Endothelial cell (in vitro differentiated cells): ENCODE measurements at regions not wholly inside any gene's neighbourhood (a gene's known extent, or its start where the extent isn't known, plus 50 kb on each side); places are given as distances from the start of the nearest gene placed in this dataset.

Experiments used
- DNase-seq: peaks from one replicate; pipeline ENCODE4 v3.0.0; 2021; ENCODE audit warnings: low spot score
- H3K27ac Mint-ChIP-seq: one replicate; pipeline ENCODE4 v1.8.0; 2021; ENCODE audit warnings: mixed read lengths, inconsistent platforms; ENCODE audit not compliant: unreplicated experiment
- H3K27me3 Mint-ChIP-seq: one replicate; pipeline ENCODE4 v1.8.0; 2021; ENCODE audit warnings: mild to moderate bottlenecking, moderate library complexity, mixed read lengths, inconsistent platforms; ENCODE audit not compliant: unreplicated experiment
- H3K36me3 Mint-ChIP-seq: one replicate; pipeline ENCODE4 v1.8.0; 2021; ENCODE audit warnings: mild to moderate bottlenecking, low read depth, mixed read lengths, inconsistent platforms; ENCODE audit not compliant: unreplicated experiment
- H3K4me1 Mint-ChIP-seq: one replicate; pipeline ENCODE4 v1.8.0; 2021; ENCODE audit warnings: mild to moderate bottlenecking, mixed read lengths, inconsistent platforms; ENCODE audit not compliant: unreplicated experiment
- H3K4me3 Mint-ChIP-seq: one replicate; pipeline ENCODE4 v1.8.0; 2021; ENCODE audit warnings: mild to moderate bottlenecking, mixed read lengths, inconsistent platforms; ENCODE audit not compliant: unreplicated experiment
- H3K9me3 Mint-ChIP-seq: one replicate; pipeline ENCODE4 v1.8.0; 2021; ENCODE audit warnings: mixed read lengths, inconsistent platforms; ENCODE audit not compliant: unreplicated experiment
- TF ChIP-seq, protein P1 (sequence below): fragments of 200-600 bp; sonication (generic); IDR thresholded peaks from one replicate; pipeline ENCODE4 v1.5.0; 2021; ENCODE audit warnings: antibody characterized with exemption; ENCODE audit not compliant: unreplicated experiment

GRCh38 chr4:12538162-12538561, 946.0 kb downstream of the RAB28 start:
- H3K4me3 Mint-ChIP-seq: no peak overlapping the region
- no peaks in the 10 kb centered on the region for H3K4me1 Mint-ChIP-seq
- no peaks in the 10 kb centered on the region for H3K9me3 Mint-ChIP-seq
- no peaks in the 10 kb centered on the region for H3K36me3 Mint-ChIP-seq
- peaks cover 2% of the 10 kb centered on the region for H3K27me3 Mint-ChIP-seq
- no peak overlapping the region for H3K27ac Mint-ChIP-seq
- TF ChIP-seq, protein P1, sequence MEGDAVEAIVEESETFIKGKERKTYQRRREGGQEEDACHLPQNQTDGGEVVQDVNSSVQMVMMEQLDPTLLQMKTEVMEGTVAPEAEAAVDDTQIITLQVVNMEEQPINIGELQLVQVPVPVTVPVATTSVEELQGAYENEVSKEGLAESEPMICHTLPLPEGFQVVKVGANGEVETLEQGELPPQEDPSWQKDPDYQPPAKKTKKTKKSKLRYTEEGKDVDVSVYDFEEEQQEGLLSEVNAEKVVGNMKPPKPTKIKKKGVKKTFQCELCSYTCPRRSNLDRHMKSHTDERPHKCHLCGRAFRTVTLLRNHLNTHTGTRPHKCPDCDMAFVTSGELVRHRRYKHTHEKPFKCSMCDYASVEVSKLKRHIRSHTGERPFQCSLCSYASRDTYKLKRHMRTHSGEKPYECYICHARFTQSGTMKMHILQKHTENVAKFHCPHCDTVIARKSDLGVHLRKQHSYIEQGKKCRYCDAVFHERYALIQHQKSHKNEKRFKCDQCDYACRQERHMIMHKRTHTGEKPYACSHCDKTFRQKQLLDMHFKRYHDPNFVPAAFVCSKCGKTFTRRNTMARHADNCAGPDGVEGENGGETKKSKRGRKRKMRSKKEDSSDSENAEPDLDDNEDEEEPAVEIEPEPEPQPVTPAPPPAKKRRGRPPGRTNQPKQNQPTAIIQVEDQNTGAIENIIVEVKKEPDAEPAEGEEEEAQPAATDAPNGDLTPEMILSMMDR: no peak
- no peak for DNase-seq

GRCh38 chr4:12534684-12535083, 949.5 kb downstream of the RAB28 start:
- H3K36me3 Mint-ChIP-seq: no peaks in the 10 kb centered on the region
- H3K4me3 Mint-ChIP-seq: no peak overlapping the region

DNA sequence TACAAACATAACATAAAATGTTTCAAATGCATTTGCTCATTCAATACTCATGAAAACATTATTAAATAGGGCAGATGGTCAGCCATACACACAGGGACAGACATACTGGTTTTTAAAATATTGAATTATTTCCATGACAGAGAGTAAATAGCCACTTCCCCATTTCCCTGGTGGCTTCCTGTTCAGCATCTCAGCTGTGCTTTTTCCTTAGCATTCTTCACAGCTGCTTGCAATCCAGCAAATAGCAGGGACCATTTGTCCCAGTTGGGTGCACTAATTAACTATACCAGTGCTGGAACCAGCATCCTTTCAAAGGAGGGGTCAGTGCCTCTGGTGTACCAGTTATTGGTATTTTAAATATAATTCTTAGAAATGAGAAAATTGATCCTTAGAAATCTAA, 964.7 kb downstream of the RAB28 start:
- H3K36me3 Mint-ChIP-seq: peaks cover 7% of the 10 kb centered on the region
- TF ChIP-seq, protein P1: no peak
- no peak overlapping the region for H3K27ac Mint-ChIP-seq

More at GRCh38 chr4:12534684-12535083, 949.5 kb downstream of the RAB28 start:
- no peak for DNase-seq
- H3K27me3 Mint-ChIP-seq: peaks cover 2% of the 10 kb centered on the region
- H3K4me1 Mint-ChIP-seq: no peaks in the 10 kb centered on the region
- TF ChIP-seq, protein P1: no peak
- no peaks in the 10 kb centered on the region for H3K9me3 Mint-ChIP-seq
- H3K27ac Mint-ChIP-seq: no peak overlapping the region

GRCh38 chr4:12507868-12508481, 976.2 kb downstream of the RAB28 start:
- TF ChIP-seq, protein P1: no peak
- no peaks in the 10 kb centered on the region for H3K27me3 Mint-ChIP-seq
- H3K36me3 Mint-ChIP-seq: no peaks in the 10 kb centered on the region
- H3K9me3 Mint-ChIP-seq: no peaks in the 10 kb centered on the region
- DNase-seq: no peak
- H3K4me1 Mint-ChIP-seq: no peaks in the 10 kb centered on the region
- H3K4me3 Mint-ChIP-seq: no peak overlapping the region
- no peak overlapping the region for H3K27ac Mint-ChIP-seq

More for the DNA sequence above, 964.7 kb downstream of the RAB28 start:
- Mint-ChIP-seq H3K9me3 (peaks cover 5% of the 10 kb centered on the region), H3K4me3 (no peak overlapping the region), H3K4me1 (no peaks in the 10 kb centered on the region), H3K27me3 (peaks cover 5% of the 10 kb centered on the region)
- no peak for DNase-seq

- TF ChIP-seq, protein P1: no peak
- H3K27me3 Mint-ChIP-seq: no peaks in the 10 kb centered on the region
- H3K4me3 Mint-ChIP-seq: no peak overlapping the region
- no peaks in the 10 kb centered on the region for H3K9me3 Mint-ChIP-seq
- no peaks in the 10 kb centered on the region for H3K36me3 Mint-ChIP-seq
- H3K4me1 Mint-ChIP-seq: no peaks in the 10 kb centered on the region
- no peak for DNase-seq
- H3K27ac Mint-ChIP-seq: no peak overlapping the region
Observed at GRCh38 chr4:12500409-12500808, 983.7 kb downstream of the RAB28 start.
